HUES64 (cell line): ENCODE measurements at regions not wholly inside any gene's neighbourhood (a gene's known extent, or its start where the extent isn't known, plus 50 kb on each side); places are given as distances from the start of the nearest gene placed in this dataset.

ENCODE experiments used
- H3K27ac ChIP-seq: 2 replicates; pipeline ENCODE4 v1.7.0; 2013; ENCODE audit warnings: low read depth, low read length, inconsistent platforms
- H3K27me3 ChIP-seq: 2 replicates; pipeline ENCODE4 v1.6.1; 2013; ENCODE audit warnings: mild to moderate bottlenecking, low read length; ENCODE audit not compliant: insufficient read depth
- H3K36me3 ChIP-seq: 2 replicates; pipeline ENCODE4 v1.6.1; 2013; ENCODE audit warnings: mild to moderate bottlenecking, low read length; ENCODE audit not compliant: insufficient read depth
- H3K4me1 ChIP-seq: 2 replicates; pipeline ENCODE4 v1.6.1; 2013; ENCODE audit warnings: mild to moderate bottlenecking, low read length, moderate library complexity; ENCODE audit not compliant: insufficient read depth
- H3K4me3 ChIP-seq: 2 replicates; pipeline ENCODE4 v1.5.1; 2013; ENCODE audit warnings: mild to moderate bottlenecking, low read length, moderate library complexity
- H3K9ac ChIP-seq: 2 replicates; pipeline ENCODE4 v1.6.1; 2013; ENCODE audit warnings: mild to moderate bottlenecking, low read depth, low read length
- H3K9me3 ChIP-seq: 2 replicates; pipeline ENCODE4 v1.6.1; 2013; ENCODE audit warnings: low read depth, low read length; ENCODE audit not compliant: insufficient read depth
- WGBS: fragments of 150-250, 120-280 bp; methylation state at CpG from one replicate; pipeline ENCODE4 v1.1.7; 2013; ENCODE audit warnings: missing lambda C conversion rate; 5-methylcytosine and 5-hydroxymethylcytosine counted together

GRCh38 chr6:81834141-81834681 lies 81.7 kb upstream of the TENT5A start:
- Histone ChIP-seq H3K36me3 (no peaks in the 10 kb centered on the region), H3K27ac (no peak overlapping the region), H3K4me3 (no peak overlapping the region), H3K4me1 (no peaks in the 10 kb centered on the region), H3K27me3 (no peaks in the 10 kb centered on the region), H3K9me3 (no peaks in the 10 kb centered on the region), H3K9ac (no peak overlapping the region)
- WGBS: 87% methylated on average over 4 of the region's 5 CpGs

GRCh38 chr6:81832304-81832703 lies 79.8 kb upstream of the TENT5A start:
- no peak overlapping the region for H3K27ac ChIP-seq
- no peaks in the 10 kb centered on the region for H3K27me3 ChIP-seq
- WGBS: 97% methylated on average over 4 of the region's 4 CpGs
- no peaks in the 10 kb centered on the region for H3K36me3 ChIP-seq
- no peaks in the 10 kb centered on the region for H3K9me3 ChIP-seq
- H3K4me1 ChIP-seq: no peaks in the 10 kb centered on the region
- no peak overlapping the region for H3K9ac ChIP-seq
- H3K4me3 ChIP-seq: no peak overlapping the region

GRCh38 chr6:81831274-81831673 lies 78.8 kb upstream of the TENT5A start:
- WGBS: 92% methylated on average over 4 of the region's 5 CpGs
- no peak overlapping the region for H3K4me3 ChIP-seq
- no peak overlapping the region for H3K27ac ChIP-seq
- no peaks in the 10 kb centered on the region for H3K27me3 ChIP-seq
- no peaks in the 10 kb centered on the region for H3K36me3 ChIP-seq
- no peaks in the 10 kb centered on the region for H3K9me3 ChIP-seq
- H3K4me1 ChIP-seq: no peaks in the 10 kb centered on the region
- H3K9ac ChIP-seq: no peak overlapping the region

- Histone ChIP-seq H3K9ac (no peak overlapping the region), H3K36me3 (no peaks in the 10 kb centered on the region), H3K27ac (no peak overlapping the region), H3K27me3 (no peaks in the 10 kb centered on the region), H3K4me1 (no peaks in the 10 kb centered on the region), H3K4me3 (no peak overlapping the region), H3K9me3 (no peaks in the 10 kb centered on the region)
- no CpG with 5 or more reads among the region's 1 CpG for WGBS
These were observed 74.3 kb upstream of the TENT5A start for GRCh38 chr6:81826784-81827183.

GRCh38 chr6:81822568-81822967 lies 70.1 kb upstream of the TENT5A start:
- Histone ChIP-seq H3K36me3 (no peaks in the 10 kb centered on the region), H3K9ac (no peak overlapping the region), H3K27ac (no peak overlapping the region), H3K9me3 (no peaks in the 10 kb centered on the region), H3K4me1 (no peaks in the 10 kb centered on the region; the same call in 1 of the 2 replicates), H3K27me3 (no peaks in the 10 kb centered on the region), H3K4me3 (no peak overlapping the region)
- 93% methylated on average over 3 of the region's 3 CpGs for WGBS

GRCh38 chr6:81821449-81821848 lies 69.0 kb upstream of the TENT5A start:
- Histone ChIP-seq H3K9ac (no peak overlapping the region), H3K4me3 (no peak overlapping the region), H3K36me3 (no peaks in the 10 kb centered on the region), H3K27ac (no peak overlapping the region), H3K4me1 (no peaks in the 10 kb centered on the region; the same call in 1 of the 2 replicates), H3K27me3 (no peaks in the 10 kb centered on the region), H3K9me3 (no peaks in the 10 kb centered on the region)

GRCh38 chr6:81820980-81821379 lies 68.5 kb upstream of the TENT5A start:
- Histone ChIP-seq H3K27me3 (no peaks in the 10 kb centered on the region), H3K27ac (no peak overlapping the region), H3K9ac (no peak overlapping the region), H3K36me3 (no peaks in the 10 kb centered on the region), H3K4me3 (no peak overlapping the region), H3K9me3 (no peaks in the 10 kb centered on the region), H3K4me1 (no peaks in the 10 kb centered on the region; the same call in 1 of the 2 replicates)
- WGBS: 100% methylated on average over 1 of the region's 1 CpG

GRCh38 chr6:81820422-81820821 lies 67.9 kb upstream of the TENT5A start:
- H3K27ac ChIP-seq: no peak overlapping the region
- no peak overlapping the region for H3K9ac ChIP-seq
- H3K4me3 ChIP-seq: no peak overlapping the region
- no peaks in the 10 kb centered on the region; the same call in 1 of the 2 replicates for H3K4me1 ChIP-seq
- H3K27me3 ChIP-seq: no peaks in the 10 kb centered on the region
- no peaks in the 10 kb centered on the region for H3K9me3 ChIP-seq
- 89% methylated on average over 2 of the region's 2 CpGs for WGBS
- no peaks in the 10 kb centered on the region for H3K36me3 ChIP-seq

GRCh38 chr6:81819767-81820166 lies 67.3 kb upstream of the TENT5A start:
- no peaks in the 10 kb centered on the region for H3K9me3 ChIP-seq
- H3K9ac ChIP-seq: no peak overlapping the region
- H3K4me1 ChIP-seq: no peaks in the 10 kb centered on the region; the same call in 1 of the 2 replicates
- no peak overlapping the region for H3K4me3 ChIP-seq
- no peak overlapping the region for H3K27ac ChIP-seq
- H3K36me3 ChIP-seq: no peaks in the 10 kb centered on the region
- H3K27me3 ChIP-seq: no peaks in the 10 kb centered on the region
- WGBS: 99% methylated on average over 5 of the region's 6 CpGs

GRCh38 chr6:81818901-81819361 lies 66.5 kb upstream of the TENT5A start:
- Histone ChIP-seq H3K4me3 (no peak overlapping the region), H3K9me3 (no peaks in the 10 kb centered on the region), H3K27ac (no peak overlapping the region), H3K27me3 (no peaks in the 10 kb centered on the region), H3K9ac (no peak overlapping the region), H3K4me1 (no peaks in the 10 kb centered on the region; the same call in 1 of the 2 replicates), H3K36me3 (no peaks in the 10 kb centered on the region)
- 93% methylated on average over 2 of the region's 2 CpGs for WGBS

- Histone ChIP-seq H3K9me3 (no peaks in the 10 kb centered on the region), H3K4me3 (no peak overlapping the region), H3K9ac (no peak overlapping the region), H3K27me3 (no peaks in the 10 kb centered on the region), H3K4me1 (no peaks in the 10 kb centered on the region; the same call in 1 of the 2 replicates), H3K27ac (no peak overlapping the region), H3K36me3 (no peaks in the 10 kb centered on the region)
- 92% methylated on average over 2 of the region's 2 CpGs for WGBS
These were observed 63.9 kb upstream of the TENT5A start for GRCh38 chr6:81816380-81816779.
